Suprapubic skin (tissue), 4 donors: ENCODE measurements at regions not wholly inside any gene's neighbourhood (a gene's known extent, or its start where the extent isn't known, plus 50 kb on each side); places are given as distances from the start of the nearest gene placed in this dataset.
A peak's percentile ranks its signal among the peaks of the same experiment; 100 is the strongest.

ENCODE experiments used
- DNase-seq, 2 donors: peaks; one replicate each; pipeline ENCODE4 v3.0.0-alpha.2; 2019; ENCODE audit warnings: low spot score in 2 of 2
- H3K27ac ChIP-seq: fragments of 200-600 bp; sonication (generic); one replicate; pipeline ENCODE4 v1.5.1; 2019
- H3K27me3 ChIP-seq: fragments of 200-600 bp; sonication (generic); one replicate; pipeline ENCODE4 v1.5.1; 2019
- H3K36me3 ChIP-seq: fragments of 200-600 bp; sonication (generic); one replicate; pipeline ENCODE4 v1.5.1; 2019
- H3K4me1 ChIP-seq: fragments of 200-600 bp; sonication (generic); one replicate; pipeline ENCODE4 v1.5.1; 2019
- H3K4me3 ChIP-seq: fragments of 200-600 bp; sonication (generic); one replicate; pipeline ENCODE4 v1.5.1; 2019; ENCODE audit warnings: mild to moderate bottlenecking
- H3K9me3 ChIP-seq: fragments of 200-600 bp; sonication (generic); one replicate; pipeline ENCODE4 v1.5.1; 2019
- CTCF ChIP-seq, 2 donors: fragments of 200-600 bp in 1 of 2; fragments of 450-650 bp in 1 of 2; sonication (generic) in 1 of 2; IDR thresholded peaks; one replicate each; pipeline ENCODE4 v1.5.1; 2016 to 2019; ENCODE audit warnings: antibody characterized with exemption in 2 of 2, mild to moderate bottlenecking in 1 of 2, moderate library complexity in 1 of 2
- EP300 ChIP-seq: sonication (generic); formaldehyde crosslinking; IDR thresholded peaks from one replicate; pipeline ENCODE4 v1.6.1; 2017; ENCODE audit warnings: antibody characterized with exemption
- POLR2A ChIP-seq, 2 donors: fragments of 450-650 bp; IDR thresholded peaks; one replicate each; pipeline ENCODE4 v1.6.1; 2017; ENCODE audit warnings: antibody characterized with exemption in 2 of 2, mild to moderate bottlenecking in 2 of 2, moderate library complexity in 2 of 2
- POLR2AphosphoS5 ChIP-seq, 3 donors: sonication (generic); formaldehyde crosslinking; IDR thresholded peaks; one replicate each; pipeline ENCODE4 v1.6.1; 2017; ENCODE audit warnings: antibody characterized with exemption in 3 of 3
- WGBS: methylation state at CpG from one replicate; pipeline ENCODE4 v1.1.5; 2018; 5-methylcytosine and 5-hydroxymethylcytosine counted together

DNA sequence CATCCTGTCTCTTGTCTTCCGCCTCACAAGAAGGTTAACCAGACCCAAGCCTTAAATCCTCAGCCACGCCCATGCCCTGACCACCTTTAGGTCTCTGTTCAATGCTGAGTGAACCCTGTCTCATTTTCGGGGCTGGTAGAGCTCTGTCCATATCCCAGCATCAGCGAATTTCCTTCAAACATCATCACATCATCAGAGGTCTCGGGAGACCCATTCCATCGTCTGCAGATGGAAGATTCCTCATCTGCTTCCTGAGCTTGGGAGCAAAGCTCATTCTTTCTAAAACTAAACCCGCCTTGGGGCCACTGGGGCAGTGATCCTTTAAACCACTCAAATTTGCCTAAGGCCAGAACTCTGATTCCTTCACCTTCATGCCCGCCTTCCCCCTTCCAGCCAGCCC lies 173.7 kb downstream of the TTC32 start:
- Histone ChIP-seq H3K27me3 (no peaks in the 10 kb centered on the region), H3K4me3 (no peak overlapping the region), H3K4me1 (no peaks in the 10 kb centered on the region), H3K36me3 (no peaks in the 10 kb centered on the region), H3K27ac (no peak overlapping the region), H3K9me3 (no peaks in the 10 kb centered on the region)
- TF ChIP-seq POLR2A (IDR thresholded peaks at IDR 0.05) (no peak), CTCF (IDR thresholded peaks at IDR 0.05) (no peak), EP300 (no peak), POLR2AphosphoS5 (IDR thresholded peaks at IDR 0.05) (no peak)
- peak in 1 of 2 donors; percentile 48 for DNase-seq
- 81% methylated on average over 8 of the region's 8 CpGs for WGBS

- WGBS = 96% methylated on average over 4 of the region's 4 CpGs
- H3K27ac ChIP-seq = no peak overlapping the region
Observed at GRCh38 chr2:19725392-19725791, 176.4 kb downstream of the TTC32 start.

DNA sequence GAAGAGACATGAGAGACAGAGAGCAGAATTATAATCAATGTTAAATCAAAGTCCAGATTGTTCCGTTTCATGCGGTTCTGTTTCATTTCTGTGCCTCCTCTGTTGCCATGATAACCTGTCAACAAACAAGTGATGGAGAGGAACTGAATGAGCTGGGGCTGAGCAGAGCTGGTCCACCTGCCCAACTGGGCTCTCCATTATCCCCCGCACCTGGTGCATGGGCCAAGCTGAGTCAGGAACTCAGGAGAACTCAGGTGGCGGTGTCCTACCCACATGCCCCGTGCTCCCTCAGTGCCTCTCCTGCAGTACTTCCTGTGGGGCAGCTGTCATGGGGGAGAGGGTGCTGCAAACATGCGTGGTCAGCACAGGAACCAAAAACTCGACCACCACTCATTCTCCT lies 178.8 kb downstream of the TTC32 start:
- peak in 1 of 2 donors; percentile 38 for DNase-seq
- 59% methylated on average over 7 of the region's 7 CpGs for WGBS

More at GRCh38 chr2:19725392-19725791, 176.4 kb downstream of the TTC32 start:
- DNase-seq = peak in 1 of 2 donors; percentile 9
- H3K9me3 ChIP-seq = no peaks in the 10 kb centered on the region
- H3K27me3 ChIP-seq = no peaks in the 10 kb centered on the region
- no peak overlapping the region for H3K4me3 ChIP-seq
- TF ChIP-seq POLR2AphosphoS5 (IDR thresholded peaks at IDR 0.05) = no peak
- TF ChIP-seq CTCF (IDR thresholded peaks at IDR 0.05) = no peak
- no peak for TF ChIP-seq POLR2A (IDR thresholded peaks at IDR 0.05)
- TF ChIP-seq EP300 = no peak
- H3K4me1 ChIP-seq = no peaks in the 10 kb centered on the region
- H3K36me3 ChIP-seq = no peaks in the 10 kb centered on the region

GRCh38 chr2:19722531-19722971 lies 179.2 kb downstream of the TTC32 start:
- H3K27me3 ChIP-seq = no peaks in the 10 kb centered on the region
- no peaks in the 10 kb centered on the region for H3K9me3 ChIP-seq
- TF ChIP-seq POLR2AphosphoS5 (IDR thresholded peaks at IDR 0.05) (no peak), POLR2A (IDR thresholded peaks at IDR 0.05) (no peak), EP300 (no peak), CTCF (IDR thresholded peaks at IDR 0.05) (no peak)
- peak overlapping the region; percentile 16 for H3K27ac ChIP-seq
- WGBS = 45% methylated on average over 3 of the region's 3 CpGs
- no peaks in the 10 kb centered on the region for H3K4me1 ChIP-seq
- no peak overlapping the region for H3K4me3 ChIP-seq
- DNase-seq = peak in 1 of 2 donors; percentile 66
- no peaks in the 10 kb centered on the region for H3K36me3 ChIP-seq

More for the DNA sequence above, 178.8 kb downstream of the TTC32 start:
- H3K27ac ChIP-seq = peak overlapping the region; percentile 16
- H3K9me3 ChIP-seq = no peaks in the 10 kb centered on the region
- no peaks in the 10 kb centered on the region for H3K4me1 ChIP-seq
- TF ChIP-seq POLR2AphosphoS5 (IDR thresholded peaks at IDR 0.05) = no peak
- no peaks in the 10 kb centered on the region for H3K36me3 ChIP-seq
- H3K4me3 ChIP-seq = no peak overlapping the region
- no peaks in the 10 kb centered on the region for H3K27me3 ChIP-seq

- Histone ChIP-seq H3K27me3 (no peaks in the 10 kb centered on the region), H3K36me3 (no peaks in the 10 kb centered on the region), H3K9me3 (no peaks in the 10 kb centered on the region), H3K4me3 (no peak overlapping the region), H3K4me1 (no peaks in the 10 kb centered on the region), H3K27ac (no peak overlapping the region)
- no peak for TF ChIP-seq POLR2A (IDR thresholded peaks at IDR 0.05)
- TF ChIP-seq POLR2AphosphoS5 (IDR thresholded peaks at IDR 0.05) = no peak
- no peak for TF ChIP-seq CTCF (IDR thresholded peaks at IDR 0.05)
- DNase-seq = peak in 1 of 2 donors; percentile 32
- WGBS = 81% methylated on average over 5 of the region's 5 CpGs
Observed at GRCh38 chr2:19720306-19720705, 181.5 kb downstream of the TTC32 start.

- peak in 1 of 2 donors; percentile 40 for DNase-seq
- Histone ChIP-seq H3K27me3 (no peaks in the 10 kb centered on the region), H3K36me3 (no peaks in the 10 kb centered on the region), H3K27ac (no peak overlapping the region), H3K4me3 (no peak overlapping the region), H3K9me3 (no peaks in the 10 kb centered on the region), H3K4me1 (no peaks in the 10 kb centered on the region)
- 91% methylated on average over 5 of the region's 5 CpGs for WGBS
- no peak for TF ChIP-seq POLR2A (IDR thresholded peaks at IDR 0.05)
- no peak for TF ChIP-seq CTCF (IDR thresholded peaks at IDR 0.05)
- TF ChIP-seq EP300 = no peak
- no peak for TF ChIP-seq POLR2AphosphoS5 (IDR thresholded peaks at IDR 0.05)
Observed at GRCh38 chr2:19719540-19719939, 182.2 kb downstream of the TTC32 start.
